Activated naive CD8-positive, alpha-beta T cell treated with anti-CD3 and anti-CD28 coated beads for 36 hours (primary cell): ENCODE measurements at regions not wholly inside any gene's neighbourhood (a gene's known extent, or its start where the extent isn't known, plus 50 kb on each side); places are given as distances from the start of the nearest gene placed in this dataset.

Experiments
- DNase-seq: peaks from one replicate; pipeline ENCODE4 v3.0.0; 2021
- H3K27ac Mint-ChIP-seq: one replicate; pipeline ENCODE4 v1.8.0; 2022; ENCODE audit warnings: mild to moderate bottlenecking, moderate library complexity, mixed read lengths
- H3K27me3 Mint-ChIP-seq: one replicate; pipeline ENCODE4 v1.8.0; 2022; ENCODE audit warnings: mild to moderate bottlenecking, mixed read lengths
- H3K36me3 Mint-ChIP-seq: one replicate; pipeline ENCODE4 v1.8.0; 2021; ENCODE audit warnings: mild to moderate bottlenecking, mixed read lengths
- H3K4me1 Mint-ChIP-seq: one replicate; pipeline ENCODE4 v1.8.0; 2021; ENCODE audit warnings: mixed read lengths
- H3K4me3 Mint-ChIP-seq: one replicate; pipeline ENCODE4 v1.8.0; 2022; ENCODE audit warnings: mild to moderate bottlenecking, moderate library complexity, mixed read lengths
- H3K9me3 Mint-ChIP-seq: one replicate; pipeline ENCODE4 v1.8.0; 2022; ENCODE audit warnings: mixed read lengths

DNA sequence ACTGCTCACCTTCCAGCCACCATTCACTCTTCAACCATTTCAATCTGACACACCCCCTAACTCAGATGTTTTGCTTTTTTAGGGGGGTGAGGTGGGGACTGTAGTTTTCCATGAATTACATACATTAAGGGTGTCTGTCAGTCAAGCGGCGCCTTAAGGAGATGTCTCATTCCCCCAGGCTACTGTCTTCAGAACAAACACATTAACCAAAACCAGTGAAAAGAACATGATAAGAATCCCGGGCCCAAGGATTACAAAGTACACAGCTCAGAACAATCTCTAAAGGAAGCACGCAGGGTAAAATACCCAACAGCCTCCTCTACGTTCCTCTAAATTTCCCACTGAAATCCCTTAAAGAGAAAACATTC is 62.5 kb upstream of the IRF2 start:
- Mint-ChIP-seq H3K36me3 (peaks cover 6% of the 10 kb centered on the region), H3K4me3 (peak overlapping the region; percentile 94), H3K4me1 (peaks cover 44% of the 10 kb centered on the region), H3K9me3 (no peaks in the 10 kb centered on the region), H3K27me3 (no peaks in the 10 kb centered on the region), H3K27ac (peak overlapping the region; percentile 93)
- no peak for DNase-seq

DNA sequence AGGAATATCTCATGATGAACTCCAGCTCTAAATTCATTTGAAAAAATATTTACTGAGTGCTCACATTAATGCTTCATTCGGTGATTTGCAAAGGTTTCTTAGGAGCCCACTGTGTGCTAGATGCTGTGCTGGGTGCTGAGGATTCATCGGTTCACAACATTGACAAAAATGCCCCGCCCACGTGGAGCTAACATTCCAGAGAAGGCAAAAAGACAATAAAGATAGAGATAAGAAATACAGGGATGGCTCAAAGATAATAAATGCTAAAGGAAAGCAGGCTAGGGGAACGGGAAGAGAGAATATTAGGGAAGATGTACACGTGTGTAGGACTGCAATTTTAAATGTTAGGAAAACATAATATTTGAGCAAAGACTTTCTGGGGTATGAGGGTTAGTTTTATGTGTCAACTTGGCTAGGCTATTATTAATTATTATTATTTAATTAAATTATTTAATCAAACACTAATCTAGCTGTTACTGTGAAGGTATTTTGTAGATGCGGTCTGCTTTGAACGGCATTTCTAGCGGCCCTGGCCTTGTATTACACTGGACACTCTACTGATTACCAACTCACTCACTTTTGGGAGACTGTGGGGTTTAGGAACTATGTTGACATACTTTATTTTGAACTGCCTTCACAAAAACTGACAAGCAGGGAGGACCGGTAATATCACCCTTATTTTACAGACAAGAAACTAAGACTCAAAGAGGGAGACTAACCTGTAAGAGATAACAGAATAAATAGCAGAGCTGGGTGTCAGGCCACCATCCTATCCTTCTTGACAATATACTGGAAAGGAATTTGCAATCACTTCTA is 61.9 kb upstream of the IRF2 start:
- peaks cover 6% of the 10 kb centered on the region for H3K36me3 Mint-ChIP-seq
- no peaks in the 10 kb centered on the region for H3K27me3 Mint-ChIP-seq
- no peaks in the 10 kb centered on the region for H3K9me3 Mint-ChIP-seq
- no peak for DNase-seq
- H3K27ac Mint-ChIP-seq = peak overlapping the region; percentile 93
- H3K4me3 Mint-ChIP-seq = peak overlapping the region; percentile 94
- peaks cover 46% of the 10 kb centered on the region for H3K4me1 Mint-ChIP-seq

DNA sequence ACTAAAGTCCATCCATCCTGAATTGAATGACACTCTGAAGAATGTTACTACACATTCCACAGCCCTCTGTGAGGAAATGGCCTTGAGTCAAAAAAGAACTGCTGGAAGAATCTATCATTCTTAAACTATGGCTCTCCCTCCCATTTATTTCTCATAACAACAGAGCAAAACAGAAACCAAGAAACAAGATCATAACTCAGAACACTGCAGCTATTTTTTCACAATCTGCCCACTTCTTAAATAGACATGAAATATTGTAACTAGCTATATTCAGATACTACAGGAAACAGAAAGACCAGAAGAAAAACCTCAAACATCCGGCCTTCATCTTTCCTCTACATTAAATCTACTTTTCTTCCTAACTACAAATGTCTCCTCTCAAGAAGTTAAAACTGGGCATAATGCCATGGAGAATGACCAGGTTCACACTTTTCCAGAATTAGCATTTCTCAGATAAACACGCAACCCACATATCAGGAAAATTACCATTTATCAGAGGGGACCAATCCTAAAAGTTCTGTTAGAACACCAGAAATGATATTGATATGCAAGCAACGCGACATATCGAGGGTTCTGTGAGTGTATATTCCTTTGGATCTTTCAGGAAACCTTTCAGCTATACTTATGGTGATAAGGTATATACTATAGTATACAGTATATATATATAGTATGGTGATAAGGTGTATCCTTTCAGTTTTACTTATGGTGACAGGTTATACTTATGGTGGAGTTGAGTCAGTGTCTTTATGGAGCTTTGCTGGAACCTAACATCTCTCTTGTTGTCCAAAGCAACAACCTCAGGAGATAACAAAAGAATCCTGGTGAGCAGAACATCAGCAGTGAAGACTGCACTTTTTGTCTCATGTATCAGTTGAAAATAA is 60.4 kb upstream of the IRF2 start:
- H3K27me3 Mint-ChIP-seq = no peaks in the 10 kb centered on the region
- peak overlapping the region; percentile 95 for H3K27ac Mint-ChIP-seq
- DNase-seq = no peak
- H3K4me3 Mint-ChIP-seq = peak overlapping the region; percentile 83
- peaks cover 6% of the 10 kb centered on the region for H3K36me3 Mint-ChIP-seq
- peaks cover 57% of the 10 kb centered on the region for H3K4me1 Mint-ChIP-seq
- H3K9me3 Mint-ChIP-seq = no peaks in the 10 kb centered on the region

DNA sequence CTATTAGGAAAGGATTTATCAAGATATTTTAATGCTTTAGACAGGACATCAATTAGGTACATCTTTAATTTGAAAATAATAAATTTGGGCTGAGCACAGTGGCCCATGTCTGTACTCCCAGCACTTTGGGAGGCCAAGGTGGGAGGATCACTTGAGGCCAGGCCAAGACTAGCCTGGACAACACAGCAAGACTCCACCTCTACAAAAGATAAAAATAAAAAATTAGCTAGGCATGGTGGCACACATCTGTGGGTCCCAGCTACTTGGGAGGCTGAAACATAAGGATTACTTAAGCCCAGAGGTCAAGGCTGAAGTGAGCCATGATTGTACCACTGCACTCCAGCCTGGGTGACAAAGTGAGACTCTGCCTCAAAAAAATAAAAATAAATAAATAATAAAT is 59.6 kb upstream of the IRF2 start:
- peaks cover 64% of the 10 kb centered on the region for H3K4me1 Mint-ChIP-seq
- peaks cover 6% of the 10 kb centered on the region for H3K36me3 Mint-ChIP-seq
- H3K27ac Mint-ChIP-seq = peak overlapping the region; percentile 88
- no peak for DNase-seq
- peak overlapping the region; percentile 6 for H3K4me3 Mint-ChIP-seq
- H3K9me3 Mint-ChIP-seq = no peaks in the 10 kb centered on the region
- H3K27me3 Mint-ChIP-seq = no peaks in the 10 kb centered on the region

DNA sequence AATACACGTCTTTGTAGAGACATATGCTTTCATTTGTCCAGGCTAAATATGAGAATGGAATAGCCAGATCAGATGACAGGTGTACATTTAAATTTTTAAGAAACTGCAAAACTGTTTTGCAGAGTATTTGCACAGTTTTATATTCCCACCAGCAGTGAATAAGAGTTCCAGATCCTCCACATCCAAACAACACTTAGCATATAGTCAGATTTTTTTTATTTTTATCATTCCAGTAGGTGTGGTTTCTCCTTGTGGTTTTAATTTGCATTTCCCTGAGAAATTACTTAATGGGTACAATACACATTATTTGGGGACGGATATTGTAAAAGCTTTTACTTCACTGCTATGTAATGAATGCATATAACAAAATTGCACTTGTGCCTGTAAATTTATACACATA is 56.7 kb upstream of the IRF2 start:
- Mint-ChIP-seq H3K9me3 (no peaks in the 10 kb centered on the region), H3K36me3 (peaks cover 6% of the 10 kb centered on the region), H3K27me3 (no peaks in the 10 kb centered on the region), H3K4me3 (no peak overlapping the region), H3K4me1 (peaks cover 57% of the 10 kb centered on the region), H3K27ac (no peak overlapping the region)
- DNase-seq = no peak

DNA sequence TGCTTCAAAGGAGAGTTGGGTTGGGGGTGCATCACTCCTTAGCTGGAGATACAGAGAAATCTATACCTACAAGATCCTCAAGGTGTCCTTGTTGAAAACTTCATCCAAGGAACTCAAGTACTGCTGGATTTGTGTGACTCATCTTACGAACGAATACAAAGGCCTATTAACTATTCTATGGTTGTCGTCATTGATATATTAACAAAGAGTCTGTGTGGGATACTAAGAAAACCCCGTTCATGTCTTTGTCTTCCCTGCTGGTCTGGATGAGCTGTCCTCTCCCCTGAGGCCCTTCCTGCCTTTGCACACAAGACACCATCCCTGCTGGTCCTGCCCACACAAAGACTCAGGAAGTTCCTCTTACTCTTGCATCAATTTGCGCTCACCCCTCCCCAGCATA is 54.9 kb upstream of the IRF2 start:
- peaks cover 14% of the 10 kb centered on the region for H3K9me3 Mint-ChIP-seq
- no peak overlapping the region for H3K4me3 Mint-ChIP-seq
- peaks cover 6% of the 10 kb centered on the region for H3K36me3 Mint-ChIP-seq
- no peaks in the 10 kb centered on the region for H3K27me3 Mint-ChIP-seq
- DNase-seq = no peak
- peak overlapping the region; percentile 27 for H3K27ac Mint-ChIP-seq
- H3K4me1 Mint-ChIP-seq = peaks cover 42% of the 10 kb centered on the region

DNA sequence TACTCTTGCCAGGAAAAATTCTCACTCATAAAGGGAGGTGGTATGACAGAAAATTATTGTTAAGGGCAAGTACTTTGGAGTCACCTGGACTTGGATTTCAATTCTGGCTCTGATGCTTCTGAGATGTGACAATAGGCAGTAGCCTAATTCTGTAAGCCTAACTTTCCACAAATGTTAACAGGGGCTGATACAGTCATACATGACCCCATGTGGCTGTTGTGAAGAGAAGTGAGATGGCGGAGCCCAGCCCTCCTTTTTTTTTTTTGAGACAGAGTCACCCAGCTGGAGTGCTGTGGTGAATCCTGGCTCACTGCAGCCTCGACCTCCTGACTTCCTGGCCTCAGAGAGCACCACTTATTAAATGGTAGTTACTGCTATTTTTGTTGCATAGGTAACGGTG is 54.4 kb upstream of the IRF2 start:
- H3K4me3 Mint-ChIP-seq = no peak overlapping the region
- peaks cover 6% of the 10 kb centered on the region for H3K36me3 Mint-ChIP-seq
- no peak for DNase-seq
- no peaks in the 10 kb centered on the region for H3K27me3 Mint-ChIP-seq
- no peak overlapping the region for H3K27ac Mint-ChIP-seq
- H3K9me3 Mint-ChIP-seq = peaks cover 18% of the 10 kb centered on the region
- peaks cover 39% of the 10 kb centered on the region for H3K4me1 Mint-ChIP-seq

DNA sequence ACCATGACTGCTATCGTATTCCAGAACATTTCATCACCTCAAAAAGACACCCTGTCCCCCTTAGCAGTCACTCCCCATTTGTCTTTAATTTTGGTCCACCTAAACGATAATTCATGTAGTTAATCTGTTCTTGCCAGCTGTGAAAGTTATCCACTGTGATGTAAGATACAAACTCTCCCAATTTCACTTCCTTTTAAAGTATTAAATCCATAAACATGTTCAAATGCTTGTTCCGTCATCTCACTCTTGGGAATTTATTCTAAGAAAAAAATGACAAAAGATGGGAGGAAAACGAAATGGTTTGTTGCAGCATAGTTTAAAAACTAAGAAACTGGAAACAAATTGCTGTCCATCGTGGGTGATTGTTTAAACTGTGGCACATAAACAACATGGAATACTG is 53.7 kb upstream of the IRF2 start:
- peaks cover 34% of the 10 kb centered on the region for H3K4me1 Mint-ChIP-seq
- no peak for DNase-seq
- H3K9me3 Mint-ChIP-seq = peaks cover 21% of the 10 kb centered on the region
- no peaks in the 10 kb centered on the region for H3K36me3 Mint-ChIP-seq
- no peaks in the 10 kb centered on the region for H3K27me3 Mint-ChIP-seq
- no peak overlapping the region for H3K4me3 Mint-ChIP-seq
- no peak overlapping the region for H3K27ac Mint-ChIP-seq

DNA sequence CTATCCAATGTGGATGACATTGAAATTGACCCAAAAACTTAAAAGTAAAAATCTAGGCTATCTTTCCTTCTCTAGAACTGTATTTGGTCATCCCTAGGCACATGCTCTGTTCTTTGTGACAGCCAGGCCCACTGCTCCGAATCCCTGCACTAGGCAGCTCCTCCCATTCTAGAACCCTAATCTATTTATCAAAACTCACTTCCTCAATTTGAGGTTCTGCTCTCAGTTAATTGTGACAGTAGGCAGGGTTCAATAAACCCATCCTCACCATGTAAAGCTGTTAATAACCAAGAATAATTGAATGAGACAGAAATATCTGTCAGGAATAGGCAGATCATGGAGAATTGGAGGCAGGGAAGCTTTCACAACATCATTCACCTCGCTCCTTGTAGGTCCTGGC is 51.9 kb upstream of the IRF2 start:
- H3K9me3 Mint-ChIP-seq = peaks cover 23% of the 10 kb centered on the region
- DNase-seq = no peak
- H3K4me1 Mint-ChIP-seq = peaks cover 28% of the 10 kb centered on the region
- H3K4me3 Mint-ChIP-seq = no peak overlapping the region
- H3K27ac Mint-ChIP-seq = no peak overlapping the region
- no peaks in the 10 kb centered on the region for H3K27me3 Mint-ChIP-seq
- no peaks in the 10 kb centered on the region for H3K36me3 Mint-ChIP-seq
